Epithelial cell of proximal tubule (primary cell): ENCODE measurements at regions not wholly inside any gene's neighbourhood (a gene's known extent, or its start where the extent isn't known, plus 50 kb on each side); places are given as distances from the start of the nearest gene placed in this dataset.
"Not testable (repeated sequence)": the region's sequence is repeated elsewhere in the genome, so short reads cannot be mapped to it uniquely, and the experiment has no call there.

Experiments used
- DNase-seq: peaks from one replicate; pipeline ENCODE4 v3.0.0-alpha.2; 2011; ENCODE audit warnings: low read depth
- H3K4me3 ChIP-seq: 2 replicates; pipeline ENCODE4 v1.5.1; 2011; ENCODE audit warnings: low read depth, mild to moderate bottlenecking, low read length
- TF ChIP-seq, protein P1 (sequence below): conservative IDR thresholded peaks from 2 replicates; pipeline ENCODE4 v1.5.1; 2012; ENCODE audit warnings: low read depth, mild to moderate bottlenecking, low read length

DNA sequence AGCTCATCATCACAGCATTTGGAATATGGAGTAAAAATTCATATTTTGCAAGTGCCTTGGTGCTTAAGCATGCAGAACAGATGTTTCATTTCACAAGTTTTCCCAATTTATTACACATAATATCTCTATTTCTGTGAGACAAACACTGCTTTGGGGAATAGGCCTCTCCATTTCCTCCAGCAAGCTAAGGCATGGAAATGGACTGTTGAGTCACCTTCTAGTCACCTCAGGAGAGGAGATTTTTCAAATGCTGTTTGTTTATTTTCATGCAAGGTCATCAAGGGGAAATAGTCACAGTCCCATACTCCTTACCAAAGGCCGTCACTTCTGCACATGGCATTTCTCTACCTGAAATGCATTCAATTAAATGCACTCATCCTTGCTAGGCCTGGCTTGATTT, 57.4 kb upstream of the NUTM2D start:
- DNase-seq, H3K4me3 ChIP-seq: not testable (repeated sequence)

- H3K4me3 ChIP-seq, DNase-seq: not testable (repeated sequence)
- TF ChIP-seq, protein P1, sequence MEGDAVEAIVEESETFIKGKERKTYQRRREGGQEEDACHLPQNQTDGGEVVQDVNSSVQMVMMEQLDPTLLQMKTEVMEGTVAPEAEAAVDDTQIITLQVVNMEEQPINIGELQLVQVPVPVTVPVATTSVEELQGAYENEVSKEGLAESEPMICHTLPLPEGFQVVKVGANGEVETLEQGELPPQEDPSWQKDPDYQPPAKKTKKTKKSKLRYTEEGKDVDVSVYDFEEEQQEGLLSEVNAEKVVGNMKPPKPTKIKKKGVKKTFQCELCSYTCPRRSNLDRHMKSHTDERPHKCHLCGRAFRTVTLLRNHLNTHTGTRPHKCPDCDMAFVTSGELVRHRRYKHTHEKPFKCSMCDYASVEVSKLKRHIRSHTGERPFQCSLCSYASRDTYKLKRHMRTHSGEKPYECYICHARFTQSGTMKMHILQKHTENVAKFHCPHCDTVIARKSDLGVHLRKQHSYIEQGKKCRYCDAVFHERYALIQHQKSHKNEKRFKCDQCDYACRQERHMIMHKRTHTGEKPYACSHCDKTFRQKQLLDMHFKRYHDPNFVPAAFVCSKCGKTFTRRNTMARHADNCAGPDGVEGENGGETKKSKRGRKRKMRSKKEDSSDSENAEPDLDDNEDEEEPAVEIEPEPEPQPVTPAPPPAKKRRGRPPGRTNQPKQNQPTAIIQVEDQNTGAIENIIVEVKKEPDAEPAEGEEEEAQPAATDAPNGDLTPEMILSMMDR, result peak; percentile 8
These were observed 56.0 kb upstream of the NUTM2D start for GRCh38 chr10:87301466-87302115.

GRCh38 chr10:87302132-87302531, 55.4 kb upstream of the NUTM2D start:
- not testable (repeated sequence) for DNase-seq, H3K4me3 ChIP-seq

- DNase-seq, H3K4me3 ChIP-seq: not testable (repeated sequence)
These were observed 53.8 kb upstream of the NUTM2D start for GRCh38 chr10:87303707-87304106.

DNA sequence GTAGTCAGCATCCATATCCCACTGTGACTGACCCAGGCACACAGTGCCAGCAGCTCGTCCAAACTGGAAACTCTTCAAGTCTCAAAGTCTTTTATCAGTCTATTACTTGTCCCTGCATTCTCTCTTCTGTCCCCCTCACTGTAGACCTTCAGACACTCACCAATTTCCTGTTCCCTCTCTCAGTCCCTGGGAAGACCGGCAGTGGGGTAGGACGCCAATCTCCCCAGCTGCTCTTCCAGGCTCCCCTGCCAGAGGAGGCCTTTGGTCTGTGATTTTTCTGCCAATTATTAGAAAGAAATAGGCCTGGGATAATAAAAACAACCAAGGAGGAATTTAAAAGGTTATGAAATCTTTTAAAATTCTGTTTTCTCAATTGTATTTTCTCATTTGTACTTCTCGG, 50.9 kb upstream of the NUTM2D start:
- not testable (repeated sequence) for H3K4me3 ChIP-seq, DNase-seq
